Skeletal muscle tissue (tissue), 3 donors: ENCODE measurements at regions not wholly inside any gene's neighbourhood (a gene's known extent, or its start where the extent isn't known, plus 50 kb on each side); places are given as distances from the start of the nearest gene placed in this dataset.

ENCODE experiments used
- H3K27ac ChIP-seq: one replicate; pipeline ENCODE4 v1.7.0; 2013; ENCODE audit warnings: mild to moderate bottlenecking, low read depth, low read length, inconsistent platforms
- H3K27me3 ChIP-seq, 3 donors: one replicate each; pipeline ENCODE4 v1.7.0; 2013; ENCODE audit warnings: low read length in 3 of 3; ENCODE audit not compliant: control insufficient read depth in 3 of 3, insufficient read depth in 3 of 3
- H3K36me3 ChIP-seq, 3 donors: one replicate each; pipeline ENCODE4 v1.7.0; 2013; ENCODE audit warnings: low read length in 3 of 3; ENCODE audit not compliant: control insufficient read depth in 3 of 3, insufficient read depth in 3 of 3
- H3K4me1 ChIP-seq, 3 donors: one replicate each; pipeline ENCODE4 v1.7.0; 2013; ENCODE audit warnings: low read length in 3 of 3, mild to moderate bottlenecking in 3 of 3; ENCODE audit not compliant: control insufficient read depth in 3 of 3, insufficient read depth in 3 of 3
- H3K4me3 ChIP-seq, 3 donors: one replicate each; pipeline ENCODE4 v1.7.0; 2013; ENCODE audit warnings: low read length in 3 of 3
- H3K9ac ChIP-seq, 3 donors: one replicate each; pipeline ENCODE4 v1.7.0; 2013; ENCODE audit warnings: low read length in 3 of 3, mild to moderate bottlenecking in 3 of 3, moderate library complexity in 2 of 3, low read depth in 1 of 3
- H3K9me3 ChIP-seq, 3 donors: one replicate each; pipeline ENCODE4 v1.7.0; 2013; ENCODE audit warnings: low read length in 3 of 3; ENCODE audit not compliant: control insufficient read depth in 3 of 3
- donor health status: Osteomylitis.

- Histone ChIP-seq H3K4me1 (peaks cover 0 to 7% (median 6%) of the 10 kb centered on the region in 3 donors), H3K36me3 (no peaks in the 10 kb centered on the region), H3K9ac (no peak overlapping the region), H3K9me3 (no peaks in the 10 kb centered on the region), H3K4me3 (no peak overlapping the region), H3K27me3 (peaks cover 0 to 4% (median 0%) of the 10 kb centered on the region in 3 donors), H3K27ac (no peak overlapping the region)
Measured at GRCh38 chr12:114749065-114749464, 65.1 kb upstream of the TBX3 start.

- Histone ChIP-seq H3K4me3 (no peak overlapping the region), H3K9ac (no peak overlapping the region), H3K36me3 (no peaks in the 10 kb centered on the region), H3K9me3 (peaks cover 0 to 6% (median 0%) of the 10 kb centered on the region in 3 donors), H3K27me3 (peaks cover 0 to 4% (median 0%) of the 10 kb centered on the region in 3 donors), H3K4me1 (peaks cover 0 to 7% (median 6%) of the 10 kb centered on the region in 3 donors), H3K27ac (no peak overlapping the region)
Measured at GRCh38 chr12:114747012-114747858, 63.3 kb upstream of the TBX3 start.

- H3K27me3 ChIP-seq = peaks cover 0 to 4% (median 0%) of the 10 kb centered on the region in 3 donors
Measured at GRCh38 chr12:114746297-114747011, 62.5 kb upstream of the TBX3 start.

GRCh38 chr12:114744691-114745090 is 60.7 kb upstream of the TBX3 start:
- Histone ChIP-seq H3K27ac (no peak overlapping the region), H3K4me1 (peaks cover 0 to 7% (median 6%) of the 10 kb centered on the region in 3 donors), H3K9ac (no peak overlapping the region), H3K9me3 (peaks cover 0 to 6% (median 0%) of the 10 kb centered on the region in 3 donors), H3K36me3 (no peaks in the 10 kb centered on the region), H3K4me3 (no peak overlapping the region), H3K27me3 (peaks cover 0 to 4% (median 0%) of the 10 kb centered on the region in 3 donors)

More at GRCh38 chr12:114746297-114747011, 62.5 kb upstream of the TBX3 start:
- Histone ChIP-seq H3K36me3 (no peaks in the 10 kb centered on the region), H3K27ac (no peak overlapping the region), H3K9me3 (peaks cover 0 to 6% (median 0%) of the 10 kb centered on the region in 3 donors), H3K9ac (no peak overlapping the region), H3K4me1 (peaks cover 0 to 7% (median 6%) of the 10 kb centered on the region in 3 donors), H3K4me3 (no peak overlapping the region)

GRCh38 chr12:114744285-114744684 is 60.3 kb upstream of the TBX3 start:
- peaks cover 0 to 2% (median 0%) of the 10 kb centered on the region in 3 donors for H3K27me3 ChIP-seq
- peaks cover 0 to 7% (median 6%) of the 10 kb centered on the region in 3 donors for H3K4me1 ChIP-seq
- no peaks in the 10 kb centered on the region for H3K36me3 ChIP-seq
- no peak overlapping the region for H3K27ac ChIP-seq
- no peak overlapping the region for H3K4me3 ChIP-seq
- H3K9me3 ChIP-seq = peaks cover 0 to 6% (median 0%) of the 10 kb centered on the region in 3 donors
- H3K9ac ChIP-seq = no peak overlapping the region

GRCh38 chr12:114743799-114744198 is 59.8 kb upstream of the TBX3 start:
- Histone ChIP-seq H3K9me3 (peaks cover 0 to 6% (median 0%) of the 10 kb centered on the region in 3 donors), H3K9ac (no peak overlapping the region), H3K4me1 (peaks cover 0 to 7% (median 6%) of the 10 kb centered on the region in 3 donors), H3K27me3 (no peaks in the 10 kb centered on the region), H3K4me3 (no peak overlapping the region), H3K27ac (no peak overlapping the region), H3K36me3 (no peaks in the 10 kb centered on the region)

- Histone ChIP-seq H3K27ac (no peak overlapping the region), H3K4me3 (no peak overlapping the region), H3K9me3 (peaks cover 0 to 6% (median 0%) of the 10 kb centered on the region in 3 donors), H3K27me3 (no peaks in the 10 kb centered on the region), H3K9ac (no peak overlapping the region), H3K4me1 (peaks cover 0 to 7% (median 6%) of the 10 kb centered on the region in 3 donors), H3K36me3 (no peaks in the 10 kb centered on the region)
Measured at GRCh38 chr12:114743289-114743688, 59.3 kb upstream of the TBX3 start.

- Histone ChIP-seq H3K9me3 (peaks cover 0 to 6% (median 0%) of the 10 kb centered on the region in 3 donors), H3K9ac (no peak overlapping the region), H3K27ac (no peak overlapping the region), H3K4me3 (no peak overlapping the region), H3K27me3 (peaks cover 0 to 6% (median 0%) of the 10 kb centered on the region in 3 donors), H3K4me1 (peaks cover 0 to 7% (median 6%) of the 10 kb centered on the region in 3 donors), H3K36me3 (no peaks in the 10 kb centered on the region)
Measured at GRCh38 chr12:114742363-114742762, 58.4 kb upstream of the TBX3 start.

GRCh38 chr12:114741940-114742339 is 58.0 kb upstream of the TBX3 start:
- Histone ChIP-seq H3K36me3 (no peaks in the 10 kb centered on the region), H3K27me3 (peaks cover 0 to 6% (median 0%) of the 10 kb centered on the region in 3 donors), H3K9ac (no peak overlapping the region), H3K4me1 (peaks cover 0 to 7% (median 6%) of the 10 kb centered on the region in 3 donors), H3K27ac (no peak overlapping the region), H3K9me3 (peaks cover 0 to 6% (median 0%) of the 10 kb centered on the region in 3 donors), H3K4me3 (no peak overlapping the region)
